KMS-11 (cell line): ENCODE measurements at regions not wholly inside any gene's neighbourhood (a gene's known extent, or its start where the extent isn't known, plus 50 kb on each side); places are given as distances from the start of the nearest gene placed in this dataset.

Experiments
- H2AFZ ChIP-seq: fragments of 200-600 bp; sonication (generic); 2 replicates; pipeline ENCODE4 v1.6.1; 2016; ENCODE audit warnings: antibody characterized with exemption, mixed run types, low read depth
- H3K27ac ChIP-seq: fragments of 200-600 bp; sonication (generic); 2 replicates; pipeline ENCODE4 v1.6.1; 2016; ENCODE audit warnings: mild to moderate bottlenecking, mixed run types
- H3K27me3 ChIP-seq: fragments of 200-600 bp; sonication (generic); 2 replicates; pipeline ENCODE4 v1.6.1; 2017; ENCODE audit warnings: mild to moderate bottlenecking, low read depth, mixed run types, moderate library complexity; ENCODE audit not compliant: insufficient read depth
- H3K36me3 ChIP-seq: fragments of 200-600 bp; sonication (generic); 2 replicates; pipeline ENCODE4 v1.6.1; 2017; ENCODE audit warnings: mild to moderate bottlenecking, mixed run types; ENCODE audit not compliant: insufficient read depth
- H3K4me1 ChIP-seq: fragments of 200-600 bp; sonication (generic); 2 replicates; pipeline ENCODE4 v1.6.1; 2016; ENCODE audit warnings: mild to moderate bottlenecking, low read depth, mixed run types; ENCODE audit not compliant: poor library complexity, severe bottlenecking
- H3K4me2 ChIP-seq: fragments of 200-600 bp; sonication (generic); 2 replicates; pipeline ENCODE4 v1.7.0; 2016; ENCODE audit warnings: mild to moderate bottlenecking, mixed run types
- H3K4me3 ChIP-seq: fragments of 200-600 bp; sonication (generic); IDR thresholded peaks from 2 replicates; pipeline ENCODE4 v1.6.1; 2017; ENCODE audit warnings: low read depth, low read length, mixed read lengths; ENCODE audit not compliant: insufficient read depth
- H3K79me2 ChIP-seq: fragments of 200-600 bp; sonication (generic); 2 replicates; pipeline ENCODE4 v1.6.1; 2016; ENCODE audit warnings: low read depth, mixed run types; ENCODE audit not compliant: insufficient read depth
- H3K9ac ChIP-seq: fragments of 200-600 bp; sonication (generic); 2 replicates; pipeline ENCODE4 v1.6.1; 2016; ENCODE audit warnings: mild to moderate bottlenecking, mixed run types
- H4K20me1 ChIP-seq: fragments of 200-600 bp; sonication (generic); 2 replicates; pipeline ENCODE4 v1.6.1; 2016; ENCODE audit warnings: mild to moderate bottlenecking, mixed run types; ENCODE audit not compliant: insufficient read depth
- CTCF ChIP-seq: fragments of 200-600 bp; sonication (generic); conservative IDR thresholded peaks from 2 replicates; pipeline ENCODE4 v1.6.1; 2017; ENCODE audit warnings: low read depth, mild to moderate bottlenecking, antibody characterized with exemption, low read length, moderate library complexity, mixed read lengths

DNA sequence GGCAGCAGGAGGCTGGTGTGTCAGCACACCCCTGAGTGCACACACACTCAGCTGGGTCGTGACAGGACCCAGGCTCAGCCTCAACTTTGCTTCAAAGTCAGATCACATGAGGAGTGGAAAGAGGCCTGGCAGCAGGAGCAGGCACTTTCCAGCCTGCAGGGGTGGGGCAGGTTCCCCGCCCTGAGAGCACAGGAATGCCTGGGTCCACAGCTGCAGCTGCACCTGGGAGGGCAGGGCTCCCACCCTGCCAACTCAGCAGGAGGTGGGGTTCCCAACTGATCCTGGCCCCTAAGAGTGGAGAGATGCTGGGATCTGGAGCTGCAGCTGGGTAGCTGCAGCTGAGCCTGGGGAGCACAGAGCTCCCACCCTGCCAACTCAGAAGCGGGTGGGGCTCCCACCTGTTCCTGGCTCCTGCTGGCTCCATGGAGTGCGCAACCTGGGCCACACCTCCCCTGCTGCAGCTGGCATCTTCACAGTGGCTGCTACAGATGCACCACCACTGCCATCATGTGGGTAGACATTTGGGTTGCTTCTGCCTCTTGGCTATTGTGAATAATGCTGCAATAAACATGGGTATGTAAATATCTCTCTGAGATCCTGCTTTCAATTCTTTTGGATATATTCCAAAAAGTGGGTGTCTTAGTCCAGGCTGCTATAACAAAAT, 415.4 kb downstream of the TTLL7 start:
- Histone ChIP-seq H4K20me1 (no peaks in the 10 kb centered on the region), H3K4me3 (no peak overlapping the region), H3K36me3 (no peaks in the 10 kb centered on the region), H3K79me2 (no peaks in the 10 kb centered on the region), H3K27me3 (no peaks in the 10 kb centered on the region), H3K27ac (no peak overlapping the region), H3K4me2 (no peak overlapping the region), H3K4me1 (peaks cover 6% of the 10 kb centered on the region), H2AFZ (no peak overlapping the region), H3K9ac (no peak overlapping the region)
- no peak for TF ChIP-seq CTCF

- H3K36me3 ChIP-seq, result no peaks in the 10 kb centered on the region
- no peak overlapping the region for H3K9ac ChIP-seq
- H3K27me3 ChIP-seq, result no peaks in the 10 kb centered on the region
- no peak overlapping the region for H3K4me2 ChIP-seq
- no peak overlapping the region for H3K27ac ChIP-seq
- H3K4me3 ChIP-seq, result no peak overlapping the region
- no peak overlapping the region for H2AFZ ChIP-seq
- TF ChIP-seq CTCF, result no peak
- no peaks in the 10 kb centered on the region for H4K20me1 ChIP-seq
- peaks cover 6% of the 10 kb centered on the region for H3K4me1 ChIP-seq
- no peaks in the 10 kb centered on the region for H3K79me2 ChIP-seq
Observed at GRCh38 chr1:83581747-83582146, 417.2 kb downstream of the TTLL7 start.

DNA sequence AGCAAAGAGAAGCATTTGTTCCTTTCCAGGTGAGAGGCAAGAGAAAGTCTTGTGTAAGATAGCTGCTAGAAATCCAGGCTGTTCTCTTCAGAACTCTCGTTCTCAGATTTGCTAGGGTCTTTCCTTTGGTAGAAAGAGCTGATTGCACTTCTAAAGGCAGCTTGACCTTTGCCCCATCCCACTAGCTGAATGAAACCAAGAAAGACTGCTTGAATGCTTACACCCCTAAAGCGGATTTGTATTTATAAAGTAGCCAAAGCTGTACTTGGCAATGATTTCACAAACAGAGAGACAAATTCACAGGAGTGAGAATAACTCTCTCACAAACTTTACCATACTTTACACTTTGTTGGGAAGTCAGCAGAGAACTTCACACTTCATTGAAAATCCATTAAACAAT, 424.1 kb downstream of the TTLL7 start:
- H4K20me1 ChIP-seq, result no peaks in the 10 kb centered on the region
- TF ChIP-seq CTCF, result no peak
- H3K36me3 ChIP-seq, result no peaks in the 10 kb centered on the region
- H3K4me3 ChIP-seq, result no peak overlapping the region
- no peaks in the 10 kb centered on the region for H3K79me2 ChIP-seq
- no peak overlapping the region for H3K9ac ChIP-seq
- no peak overlapping the region for H3K4me2 ChIP-seq
- H3K4me1 ChIP-seq, result peaks cover 2% of the 10 kb centered on the region
- H3K27me3 ChIP-seq, result no peaks in the 10 kb centered on the region
- no peak overlapping the region for H2AFZ ChIP-seq
- no peak overlapping the region for H3K27ac ChIP-seq

DNA sequence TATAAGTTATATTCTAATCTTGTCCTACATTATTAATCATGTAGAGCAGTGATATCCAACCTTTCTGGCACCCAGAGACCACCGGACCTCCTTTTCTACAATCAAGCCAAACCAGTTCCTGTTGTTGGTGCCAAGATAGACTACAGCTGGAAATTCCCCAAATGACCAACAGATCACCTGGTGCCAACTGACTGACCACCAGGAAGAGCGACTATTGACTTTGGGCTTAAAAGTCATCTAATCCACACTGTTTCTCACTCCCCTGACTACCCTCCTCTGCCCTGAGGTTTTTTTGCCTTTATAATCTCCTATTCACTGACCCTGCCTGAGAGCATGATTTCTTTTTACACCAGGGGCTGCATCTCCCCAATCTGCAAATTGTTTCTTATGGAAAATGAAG, 425.2 kb downstream of the TTLL7 start:
- no peak overlapping the region for H2AFZ ChIP-seq
- TF ChIP-seq CTCF, result no peak
- H3K4me3 ChIP-seq, result no peak overlapping the region
- H3K79me2 ChIP-seq, result no peaks in the 10 kb centered on the region
- H3K27me3 ChIP-seq, result no peaks in the 10 kb centered on the region
- no peaks in the 10 kb centered on the region for H3K36me3 ChIP-seq
- no peak overlapping the region for H3K4me2 ChIP-seq
- H3K4me1 ChIP-seq, result no peaks in the 10 kb centered on the region
- no peak overlapping the region for H3K9ac ChIP-seq
- H3K27ac ChIP-seq, result no peak overlapping the region
- H4K20me1 ChIP-seq, result no peaks in the 10 kb centered on the region
